ENCODE measurements at regions not wholly inside any gene's neighbourhood (a gene's known extent, or its start where the extent isn't known, plus 50 kb on each side); places are given as distances from the start of the nearest gene placed in this dataset.

DNA sequence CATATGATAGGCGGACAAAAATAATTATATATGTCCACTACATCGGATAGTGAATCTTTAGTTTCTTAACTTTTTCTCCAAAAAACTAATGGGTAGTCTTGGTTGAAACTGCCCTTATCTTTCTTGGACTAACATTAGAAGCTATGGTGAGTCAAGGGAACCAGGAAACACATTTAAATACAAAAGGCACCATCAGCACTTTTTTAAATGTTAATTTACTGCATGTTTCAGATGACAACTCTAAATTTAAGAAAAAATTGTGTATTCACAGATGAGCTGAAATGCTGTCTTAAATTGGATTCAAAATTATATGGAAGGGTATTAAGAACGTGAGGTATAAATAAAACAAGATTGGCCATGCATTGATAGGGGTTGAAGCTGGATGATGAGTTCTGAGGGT is 75.6 kb upstream of the CERS6 start:
- no peak for DNase-seq

DNA sequence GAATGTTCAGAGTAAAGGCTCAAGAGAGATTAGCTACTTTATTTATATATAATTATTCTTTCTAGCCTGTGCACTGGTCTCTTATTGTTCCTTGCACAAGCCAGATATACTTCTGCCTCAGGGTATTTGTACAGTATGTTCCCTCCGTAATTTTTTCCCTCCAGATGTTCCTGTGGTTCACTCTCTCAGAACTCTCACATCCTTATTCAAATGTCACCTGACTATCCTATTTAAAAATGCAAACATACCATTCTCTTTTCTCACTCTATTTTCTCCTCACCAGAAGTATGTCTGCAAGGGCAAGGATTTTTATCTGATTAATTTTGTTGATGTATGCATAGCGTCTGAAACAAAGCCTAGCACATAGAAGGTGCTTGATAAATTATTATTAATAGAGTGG is 64.0 kb upstream of the CERS6 start:
- DNase-seq, result no peak

DNA sequence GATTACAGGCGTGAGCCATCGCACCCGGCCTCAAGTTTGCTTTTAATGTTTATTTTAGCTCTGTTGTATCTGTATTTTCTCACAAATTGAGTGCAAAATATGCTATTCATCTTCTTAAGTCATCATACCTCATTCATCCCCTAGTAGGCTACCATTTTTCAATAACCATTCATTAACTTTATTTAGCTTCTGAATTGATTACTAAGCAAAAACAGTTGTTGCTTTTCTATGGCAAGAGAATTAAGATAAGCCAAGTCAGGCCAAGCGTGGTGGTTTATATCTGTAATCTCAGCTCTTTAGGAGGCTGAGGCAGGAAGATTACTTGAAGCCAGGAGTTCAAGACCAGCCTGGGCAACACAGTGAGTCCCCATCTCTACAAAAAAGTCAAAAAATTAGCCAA is 63.3 kb upstream of the CERS6 start:
- no peak for DNase-seq

DNA sequence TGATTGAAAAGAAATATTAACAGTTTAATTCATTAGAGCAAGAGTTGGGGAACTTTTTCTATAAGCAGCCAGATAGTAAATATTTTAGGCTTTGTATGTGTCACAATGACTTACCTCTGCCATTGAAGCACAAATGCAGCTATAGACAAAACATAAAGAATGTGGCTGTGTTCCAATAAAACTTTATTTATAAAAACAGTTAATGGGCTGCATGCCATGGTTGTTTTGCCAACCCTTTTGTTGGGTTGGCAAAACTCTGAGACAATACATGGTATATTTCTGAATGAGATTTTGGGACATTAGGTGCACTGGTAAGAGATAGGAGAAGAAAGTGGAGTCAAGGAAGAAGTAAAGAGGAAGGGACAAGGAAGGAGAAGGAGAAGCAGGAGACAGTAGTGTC is 61.8 kb upstream of the CERS6 start:
- DNase-seq, result no peak

DNA sequence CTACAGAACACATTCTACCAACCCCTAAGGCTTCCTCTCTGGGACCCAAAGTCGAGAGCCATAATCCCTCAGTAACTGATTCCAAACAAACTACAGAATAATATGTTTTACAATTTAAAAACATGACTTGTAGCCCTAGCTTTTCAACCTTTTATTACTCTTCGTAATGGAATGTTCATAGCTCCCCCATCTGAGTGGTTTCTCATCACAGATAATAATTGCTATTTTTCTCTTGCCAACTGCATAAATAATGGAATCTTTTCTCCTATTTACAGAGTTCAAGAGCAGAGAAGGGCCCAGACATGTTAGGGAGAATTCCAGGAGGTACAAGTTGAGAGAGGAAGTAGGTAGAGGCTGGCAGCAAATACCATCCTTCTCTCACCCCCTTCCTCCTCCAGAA is 59.9 kb upstream of the CERS6 start:
- DNase-seq, result no peak

DNA sequence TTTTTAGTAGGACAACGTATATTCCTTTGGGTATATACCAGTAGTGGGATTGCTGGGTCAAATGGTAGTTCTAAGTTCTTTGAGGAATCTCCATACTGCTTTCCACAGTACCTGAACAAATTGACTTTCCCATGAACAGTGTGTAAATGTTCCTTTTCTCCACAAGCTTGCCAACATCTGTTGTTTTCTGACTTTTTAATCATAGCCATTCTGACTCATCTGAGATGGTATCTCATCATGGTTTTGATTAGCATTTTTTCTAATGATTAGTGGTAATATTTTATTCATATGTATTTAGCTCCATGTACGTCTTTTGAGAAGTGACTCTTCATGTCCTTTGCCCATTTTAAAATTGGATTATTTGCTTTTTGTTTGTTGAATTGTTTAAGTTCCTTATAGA is 58.4 kb upstream of the CERS6 start:
- DNase-seq, result no peak

DNA sequence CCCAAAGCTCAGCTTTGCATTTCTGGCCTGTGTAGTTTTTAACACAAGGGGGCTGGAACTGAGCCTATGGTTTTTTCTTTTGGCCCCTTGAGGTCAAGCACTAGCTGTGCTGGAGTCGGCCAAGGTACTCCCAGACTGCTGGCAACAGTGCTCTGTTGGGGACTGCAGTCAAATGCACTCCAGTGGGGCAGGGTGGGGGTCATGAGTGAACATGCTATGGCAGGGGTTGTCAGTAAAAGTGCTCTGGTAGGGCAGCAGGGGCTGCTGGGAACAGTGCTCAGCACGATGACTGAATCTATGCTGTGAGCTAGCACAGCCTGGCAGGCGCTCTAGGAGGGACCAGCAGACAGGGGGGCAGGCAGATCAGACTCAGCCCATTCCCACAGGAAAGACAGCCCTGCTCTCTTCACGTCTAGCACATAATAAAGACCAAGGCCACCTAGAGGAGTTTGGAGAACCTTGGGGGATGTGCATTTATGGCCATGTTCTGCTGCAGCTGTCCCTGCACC is 55.0 kb upstream of the CERS6 start:
- no peak for DNase-seq

DNA sequence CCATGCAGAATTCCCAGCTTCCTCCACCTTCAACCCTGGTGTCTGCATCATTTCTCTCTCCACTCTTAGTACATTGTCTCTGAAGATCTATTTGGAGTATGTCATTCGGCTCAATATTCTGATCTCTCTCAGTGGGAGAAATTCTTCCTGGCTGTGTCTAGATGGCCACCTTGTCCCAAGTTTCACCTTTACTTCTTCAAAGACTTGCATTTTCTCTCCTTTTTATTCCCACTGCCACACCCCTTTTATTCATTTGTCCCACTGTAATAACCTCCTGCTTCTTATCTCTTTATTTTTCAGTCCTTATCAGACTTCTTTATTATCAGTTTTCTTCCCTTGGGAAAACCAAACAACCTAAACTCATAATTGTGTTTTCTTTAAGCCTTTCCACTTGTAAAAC is 54.3 kb upstream of the CERS6 start:
- no peak for DNase-seq

DNA sequence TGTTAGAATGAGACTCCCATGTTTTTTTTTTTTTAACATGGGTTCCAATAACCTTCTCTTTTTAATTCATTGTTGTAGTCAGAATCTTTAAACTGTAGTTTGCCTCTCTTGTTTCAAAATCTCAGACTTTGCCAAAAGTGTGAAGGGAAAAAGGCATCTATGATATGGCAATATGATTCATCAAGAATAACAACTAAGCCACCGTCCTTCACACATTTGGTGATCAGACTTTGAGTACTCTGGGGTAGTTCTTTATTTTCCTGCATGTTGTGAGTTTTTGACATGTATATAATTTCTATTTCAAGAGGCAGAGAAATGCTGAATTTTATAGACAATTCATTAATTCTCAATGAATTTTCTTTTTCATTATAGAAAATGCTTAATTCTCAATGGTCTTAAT is 53.5 kb upstream of the CERS6 start:
- no peak for DNase-seq

DNA sequence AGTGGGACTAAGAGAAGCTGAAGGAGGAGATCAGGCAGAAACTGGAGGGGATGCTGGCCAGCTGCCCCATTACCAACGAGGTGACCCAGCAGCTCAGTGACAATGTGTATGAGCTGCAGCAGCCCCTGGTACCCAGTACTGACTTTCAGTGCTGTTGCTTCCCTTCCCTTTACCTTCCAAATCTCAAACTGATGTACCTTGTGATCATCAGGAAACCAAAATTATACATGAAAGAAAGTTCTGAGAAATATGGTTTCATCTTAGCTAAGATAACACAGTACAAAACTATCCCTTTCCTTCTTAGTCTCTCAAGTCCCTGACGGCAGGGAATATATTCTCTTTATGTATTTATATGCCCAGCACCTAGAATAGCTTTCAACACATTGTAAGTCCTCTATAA is 52.3 kb upstream of the CERS6 start:
- DNase-seq, result no peak

DNA sequence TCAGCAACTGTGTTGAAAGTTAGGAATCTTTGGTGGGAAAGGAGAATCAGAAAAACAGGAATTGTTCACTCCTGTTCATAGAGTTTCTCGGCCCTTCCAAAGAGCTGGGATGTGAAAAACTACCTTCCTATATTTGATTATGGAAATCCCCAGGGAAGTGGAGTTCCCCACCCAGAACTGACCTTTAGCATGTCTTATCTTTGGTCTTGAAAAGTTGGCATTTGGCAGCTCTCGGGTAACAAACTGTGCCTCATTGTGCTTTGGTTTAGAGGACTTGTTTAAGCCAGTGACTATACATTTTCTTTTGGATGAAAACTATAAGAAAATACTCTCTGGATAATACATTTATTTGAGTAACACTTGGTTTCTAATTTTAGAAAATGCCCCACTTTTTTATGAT is 51.3 kb upstream of the CERS6 start:
- no peak for DNase-seq
